ENCODE measurements at regions not wholly inside any gene's neighbourhood (a gene's known extent, or its start where the extent isn't known, plus 50 kb on each side); places are given as distances from the start of the nearest gene placed in this dataset.
"Not testable (repeated sequence)": the region's sequence is repeated elsewhere in the genome, so short reads cannot be mapped to it uniquely, and the experiment has no call there.

- no peak for TF ChIP-seq E2F1 (CRISPR knock-in tag; IDR thresholded peaks at IDR 0.05)
- TF ChIP-seq GABPB1 (CRISPR knock-in tag; IDR thresholded peaks at IDR 0.05), result no peak
- no peak for TF ChIP-seq MLX (CRISPR knock-in tag; IDR thresholded peaks at IDR 0.05)
- TF ChIP-seq TP53 (CRISPR knock-in tag; IDR thresholded peaks at IDR 0.05), result no peak
- TF ChIP-seq HMGA2 (CRISPR knock-in tag; IDR thresholded peaks at IDR 0.05), result no peak
- TF ChIP-seq ESRRA (CRISPR knock-in tag; IDR thresholded peaks at IDR 0.05; ENCODE audit: borderline replicate concordance), result no peak
- no peak for TF ChIP-seq E2F5 (CRISPR knock-in tag; IDR thresholded peaks at IDR 0.05)
- no peak for TF ChIP-seq ERG (CRISPR knock-in tag; IDR thresholded peaks at IDR 0.05)
- no peak for TF ChIP-seq ZNF671 (CRISPR knock-in tag; IDR thresholded peaks at IDR 0.05)
- TF ChIP-seq ZNF281 (CRISPR knock-in tag; IDR thresholded peaks at IDR 0.05), result no peak
Measured at GRCh38 chr17:20735796-20736195, 156.3 kb downstream of the CDRT15L2 start (continued).

- CTCF ChIA-PET; H3K4me1 Mint-ChIP-seq; H3K4me3 Mint-ChIP-seq; POLR2A ChIA-PET; DNase-seq (ENCODE audit: low spot score); H3K27ac Mint-ChIP-seq; ATAC-seq; H3K27me3 Mint-ChIP-seq (ENCODE audit: low read depth); H3K36me3 Mint-ChIP-seq; H3K9me3 Mint-ChIP-seq: not testable (repeated sequence)
Measured at GRCh38 chr17:20737636-20738035, 158.1 kb downstream of the CDRT15L2 start.

- TF ChIP-seq RELA (CRISPR knock-in tag; IDR thresholded peaks at IDR 0.05; ENCODE audit: borderline replicate concordance) (no peak), JUN (CRISPR knock-in tag; IDR thresholded peaks at IDR 0.05) (no peak)
- CTCF ChIA-PET, result interaction anchor here (1.2 kb wide), 1 partner anchor 222 kb away, joined by 3 read pairs; no protein-coding TSS in a partner anchor
- Mint-ChIP-seq H3K27ac (no peak overlapping the region), H3K4me1 (no peaks in the 10 kb centered on the region), H3K36me3 (no peaks in the 10 kb centered on the region), H3K4me3 (no peak overlapping the region), H3K9me3 (no peaks in the 10 kb centered on the region), H3K27me3 (ENCODE audit: low read depth) (no peaks in the 10 kb centered on the region)
- no peak for DNase-seq (ENCODE audit: low spot score)
- ATAC-seq, result no peak
- POLR2A ChIA-PET, result no interaction called here
Measured at GRCh38 chr17:20771104-20771503, 191.6 kb downstream of the CDRT15L2 start.

- H3K36me3 Mint-ChIP-seq, result no peaks in the 10 kb centered on the region
- no peak overlapping the region for H3K4me3 Mint-ChIP-seq
- H3K27ac Mint-ChIP-seq, result no peak overlapping the region
- H3K27me3 Mint-ChIP-seq (ENCODE audit: low read depth), result no peaks in the 10 kb centered on the region
- H3K9me3 Mint-ChIP-seq, result 0 out of 2 replicates have a peak, but pooled peaks cover 4% of the 10 kb centered on the region
- ChIA-PET POLR2A (no interaction called here), CTCF (interaction anchor here (1.1 kb wide), 1 partner anchor 28 kb away, joined by 3 read pairs; no protein-coding TSS in a partner anchor)
- DNase-seq (ENCODE audit: low spot score) (no peak), ATAC-seq (no peak)
- no peaks in the 10 kb centered on the region for H3K4me1 Mint-ChIP-seq
- TF ChIP-seq GTF2I (CRISPR knock-in tag; conservative IDR thresholded peaks at IDR 0.05) (no peak), ERG (CRISPR knock-in tag; IDR thresholded peaks at IDR 0.05) (no peak), IRF1 (CRISPR knock-in tag; IDR thresholded peaks at IDR 0.05) (no peak), GRHL2 (CRISPR knock-in tag; IDR thresholded peaks at IDR 0.05; ENCODE audit: insufficient replicate concordance, severe bottlenecking) (no peak), JUN (CRISPR knock-in tag; IDR thresholded peaks at IDR 0.05) (no peak), USF2 (CRISPR knock-in tag; IDR thresholded peaks at IDR 0.05) (no peak), FOXJ3 (CRISPR knock-in tag; IDR thresholded peaks at IDR 0.05; ENCODE audit: borderline replicate concordance) (no peak), MLX (CRISPR knock-in tag; IDR thresholded peaks at IDR 0.05) (no peak)
Measured at GRCh38 chr17:20774472-20775135, 195.1 kb downstream of the CDRT15L2 start.
